Adrenal gland (tissue), 5 donors: ENCODE measurements at regions not wholly inside any gene's neighbourhood (a gene's known extent, or its start where the extent isn't known, plus 50 kb on each side); places are given as distances from the start of the nearest gene placed in this dataset.

Experiments
- CTCF ChIP-seq, 6 experiments: fragments of 450-650 bp in 4 of 6; fragments of 200-600 bp in 2 of 6; sonication (generic) in 1 of 6; IDR thresholded peaks; 1 replicate in 5 of 6; 2 replicates in 1 of 6; pipeline versions ENCODE4 v1.5.1 to v1.8.0; 2016 to 2021; ENCODE audit warnings: antibody characterized with exemption in 6 of 6, mild to moderate bottlenecking in 2 of 6, moderate library complexity in 1 of 6
- POLR2A ChIP-seq, 2 donors: fragments of 450-650 bp; IDR thresholded peaks; one replicate each; pipeline ENCODE4 v1.6.1; 2017; ENCODE audit warnings: antibody characterized with exemption in 2 of 2, mild to moderate bottlenecking in 2 of 2, moderate library complexity in 1 of 2
- donor health status: DM: no; HTN: no; CAD: no.

- no peak for TF ChIP-seq POLR2A (IDR thresholded peaks at IDR 0.05)
- no peak for TF ChIP-seq CTCF (IDR thresholded peaks at IDR 0.05)
Observed at GRCh38 chr9:87236546-87236945, 261.1 kb upstream of the DAPK1 start.
